OCI-LY7 (cell line): ENCODE measurements at regions not wholly inside any gene's neighbourhood (a gene's known extent, or its start where the extent isn't known, plus 50 kb on each side); places are given as distances from the start of the nearest gene placed in this dataset.

Source experiments
- BruUV-seq: library from RNA; stranded (reverse); fragments of 400-500 nt; replicated peaks from 2 replicates; lab custom pipeline; 2021; lab: Mats Ljungman, UMichigan
- CTCF ChIA-PET: fragments of 300-600 bp; sonication (Branson Sonifier 250); formaldehyde crosslinking; loops from one replicate; lab custom pipeline; 2022; ENCODE audit warnings: antibody characterized with exemption; ENCODE audit not compliant: unreplicated experiment; lab: Charles Lee
- POLR2A ChIA-PET: fragments of 300-600 bp; sonication (Branson Sonifier 250); formaldehyde crosslinking; loops from one replicate; lab custom pipeline; 2022; ENCODE audit warnings: antibody characterized with exemption; lab: Charles Lee
- DNase-seq: peaks from one replicate; pipeline ENCODE4 v3.0.0-alpha.2; 2015; ENCODE audit warnings: low spot score
- H2AFZ ChIP-seq: fragments of 200-600 bp; sonication (generic), shearing (Covaris generic); 2 replicates; pipeline ENCODE4 v1.6.1; 2014; ENCODE audit warnings: mild to moderate bottlenecking, antibody characterized with exemption, low read length, moderate library complexity
- H3K27ac ChIP-seq: fragments of 200-600 bp; sonication (generic); 2 replicates; pipeline ENCODE4 v1.5.1; 2014; ENCODE audit warnings: mixed run types, low read depth, mild to moderate bottlenecking, moderate library complexity, low read length, inconsistent platforms; ENCODE audit not compliant: poor library complexity, severe bottlenecking
- H3K36me3 ChIP-seq: fragments of 200-600 bp; sonication (generic); 2 replicates; pipeline ENCODE4 v1.6.1; 2014; ENCODE audit warnings: mild to moderate bottlenecking, antibody characterized with exemption, low read length, moderate library complexity, mixed read lengths; ENCODE audit not compliant: insufficient read depth
- H3K4me1 ChIP-seq: fragments of 200-600 bp; sonication (generic); 2 replicates; pipeline ENCODE4 v1.5.1; 2014; ENCODE audit warnings: mild to moderate bottlenecking, low read length; ENCODE audit not compliant: insufficient read depth, poor library complexity, severe bottlenecking
- H3K4me2 ChIP-seq: fragments of 200-600 bp; sonication (generic); 2 replicates; pipeline ENCODE4 v1.6.1; 2014; ENCODE audit warnings: mild to moderate bottlenecking, low read length
- H3K4me3 ChIP-seq: fragments of 200-600 bp; sonication (generic); 2 replicates; pipeline ENCODE4 v1.5.1; 2014; ENCODE audit warnings: mild to moderate bottlenecking, low read depth, low read length; ENCODE audit not compliant: poor library complexity, severe bottlenecking
- H3K79me2 ChIP-seq: fragments of 200-600 bp; sonication (generic); 2 replicates; pipeline ENCODE4 v1.6.1; 2016; ENCODE audit warnings: low read depth, mild to moderate bottlenecking, low read length, moderate library complexity, mixed read lengths; ENCODE audit not compliant: insufficient read depth
- H3K9me2 ChIP-seq: fragments of 200-600 bp; sonication (generic); 2 replicates; pipeline ENCODE4 v1.6.1; 2016; ENCODE audit warnings: mild to moderate bottlenecking, low read length, mixed read lengths; ENCODE audit not compliant: insufficient read depth
- H3K9me3 ChIP-seq: fragments of 200-600 bp; sonication (generic); 2 replicates; pipeline ENCODE4 v1.6.1; 2014; ENCODE audit warnings: mild to moderate bottlenecking, mixed run types, low read length, mixed read lengths
- H4K20me1 ChIP-seq: fragments of 200-600 bp; sonication (generic); 2 replicates; pipeline ENCODE4 v1.6.1; 2014; ENCODE audit warnings: mild to moderate bottlenecking, antibody characterized with exemption, low read length, moderate library complexity, mixed read lengths; ENCODE audit not compliant: insufficient read depth
- EZH2phosphoT487 ChIP-seq: fragments of 200-600 bp; sonication (generic); IDR thresholded peaks from 2 replicates; pipeline ENCODE4 v1.6.1; 2018; ENCODE audit warnings: low read depth, borderline replicate concordance, mild to moderate bottlenecking, mixed run types, antibody characterized with exemption, low read length, moderate library complexity, mixed read lengths
- intact Hi-C: fragments of 100-400 bp; cut with micrococcal nuclease; formaldehyde crosslinking; loops from one replicate; pipeline ENCODE4 v1.10.0; 2022; ENCODE audit not compliant: unreplicated experiment
- TF ChIP-seq, protein P1 (sequence below): fragments of 200-600 bp; sonication (generic); conservative IDR thresholded peaks from 2 replicates; pipeline ENCODE4 v1.5.1; 2014; ENCODE audit warnings: mild to moderate bottlenecking, antibody characterized with exemption, low read length, moderate library complexity, mixed read lengths

GRCh38 chr7:11239316-11239715 is 265.6 kb downstream of the PHF14 start:
- H4K20me1 ChIP-seq, result no peaks in the 10 kb centered on the region
- no peaks in the 10 kb centered on the region for H3K9me2 ChIP-seq
- no peak overlapping the region for H3K27ac ChIP-seq
- BruUV-seq, result no TSS peak
- no peak overlapping the region for H2AFZ ChIP-seq
- no peak overlapping the region for H3K4me2 ChIP-seq
- no peaks in the 10 kb centered on the region for H3K36me3 ChIP-seq
- POLR2A ChIA-PET, result interaction anchor here (1.0 to 1.3 kb wide), 2 partner anchors 18 to 112 kb away, joined by 3 to 6 read pairs; no protein-coding TSS in a partner anchor
- H3K9me3 ChIP-seq, result no peaks in the 10 kb centered on the region
- H3K4me1 ChIP-seq, result no peaks in the 10 kb centered on the region
- TF ChIP-seq EZH2phosphoT487, result no peak
- TF ChIP-seq, protein P1, sequence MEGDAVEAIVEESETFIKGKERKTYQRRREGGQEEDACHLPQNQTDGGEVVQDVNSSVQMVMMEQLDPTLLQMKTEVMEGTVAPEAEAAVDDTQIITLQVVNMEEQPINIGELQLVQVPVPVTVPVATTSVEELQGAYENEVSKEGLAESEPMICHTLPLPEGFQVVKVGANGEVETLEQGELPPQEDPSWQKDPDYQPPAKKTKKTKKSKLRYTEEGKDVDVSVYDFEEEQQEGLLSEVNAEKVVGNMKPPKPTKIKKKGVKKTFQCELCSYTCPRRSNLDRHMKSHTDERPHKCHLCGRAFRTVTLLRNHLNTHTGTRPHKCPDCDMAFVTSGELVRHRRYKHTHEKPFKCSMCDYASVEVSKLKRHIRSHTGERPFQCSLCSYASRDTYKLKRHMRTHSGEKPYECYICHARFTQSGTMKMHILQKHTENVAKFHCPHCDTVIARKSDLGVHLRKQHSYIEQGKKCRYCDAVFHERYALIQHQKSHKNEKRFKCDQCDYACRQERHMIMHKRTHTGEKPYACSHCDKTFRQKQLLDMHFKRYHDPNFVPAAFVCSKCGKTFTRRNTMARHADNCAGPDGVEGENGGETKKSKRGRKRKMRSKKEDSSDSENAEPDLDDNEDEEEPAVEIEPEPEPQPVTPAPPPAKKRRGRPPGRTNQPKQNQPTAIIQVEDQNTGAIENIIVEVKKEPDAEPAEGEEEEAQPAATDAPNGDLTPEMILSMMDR, result no peak
- H3K79me2 ChIP-seq, result no peaks in the 10 kb centered on the region
- CTCF ChIA-PET, result no interaction called here
- DNase-seq, result no peak
- intact Hi-C loops, result no loop called here
- no peak overlapping the region for H3K4me3 ChIP-seq

DNA sequence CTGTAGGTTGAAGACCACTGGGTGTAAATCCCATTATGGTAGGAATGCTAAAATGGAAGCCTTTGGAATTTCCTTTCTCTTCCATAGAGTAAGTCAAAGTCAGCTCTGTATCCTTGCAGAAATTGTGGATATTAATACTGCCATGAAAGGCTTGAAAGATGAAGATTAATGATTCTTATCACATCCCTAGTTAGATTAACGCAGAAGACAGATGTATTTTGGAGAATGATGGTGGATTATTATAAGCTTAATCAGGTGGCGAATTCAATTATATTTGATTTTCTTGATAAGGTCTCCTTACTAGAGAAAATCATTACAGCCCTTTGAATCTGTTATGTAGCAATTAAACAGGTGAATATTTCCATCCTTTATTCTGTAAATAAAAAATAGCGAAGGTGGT is 270.1 kb downstream of the PHF14 start:
- POLR2A ChIA-PET, result interaction anchor here (0.7 to 1.4 kb wide), 2 partner anchors 12 to 673 kb away, joined by 3 read pairs; no protein-coding TSS in a partner anchor
- BruUV-seq, result no TSS peak

DNA sequence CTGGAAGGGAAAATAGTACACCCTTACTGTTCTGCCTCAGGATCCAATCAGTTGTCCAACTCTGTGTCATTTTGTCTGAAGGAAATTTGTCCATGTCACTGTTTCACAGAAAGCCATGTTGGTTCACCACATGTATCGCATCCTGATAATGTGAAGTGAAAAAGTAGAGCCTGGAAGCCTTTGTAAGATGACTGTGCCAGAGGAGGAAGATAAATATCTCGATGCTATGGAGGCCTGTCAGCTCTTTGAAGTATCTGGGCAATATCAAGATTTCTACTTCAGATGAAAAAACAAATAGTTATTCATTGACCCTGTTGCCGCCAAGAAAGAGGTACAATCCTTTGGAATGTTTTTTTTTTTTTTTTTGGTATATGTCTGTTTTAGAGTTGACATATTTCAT is 270.5 kb downstream of the PHF14 start:
- BruUV-seq, result no TSS peak
- no peaks in the 10 kb centered on the region for H3K79me2 ChIP-seq
- H3K4me1 ChIP-seq, result no peaks in the 10 kb centered on the region
- no peaks in the 10 kb centered on the region for H3K9me2 ChIP-seq
- H4K20me1 ChIP-seq, result no peaks in the 10 kb centered on the region
- H3K36me3 ChIP-seq, result no peaks in the 10 kb centered on the region
- intact Hi-C loops, result no loop called here
- no peak for TF ChIP-seq EZH2phosphoT487
- TF ChIP-seq, protein P1, result no peak
- ChIA-PET CTCF (no interaction called here), POLR2A (interaction anchor here (0.7 to 1.4 kb wide), 2 partner anchors 11 to 672 kb away, joined by 3 read pairs; no protein-coding TSS in a partner anchor)
- H3K9me3 ChIP-seq, result no peaks in the 10 kb centered on the region
- H3K4me3 ChIP-seq, result no peak overlapping the region
- no peak overlapping the region for H3K4me2 ChIP-seq
- H3K27ac ChIP-seq, result no peak overlapping the region
- no peak overlapping the region for H2AFZ ChIP-seq
- DNase-seq, result no peak

More for the DNA sequence above, 270.1 kb downstream of the PHF14 start:
- Histone ChIP-seq H2AFZ (no peak overlapping the region), H3K36me3 (no peaks in the 10 kb centered on the region), H3K79me2 (no peaks in the 10 kb centered on the region), H4K20me1 (no peaks in the 10 kb centered on the region), H3K4me3 (no peak overlapping the region), H3K9me2 (no peaks in the 10 kb centered on the region), H3K4me1 (no peaks in the 10 kb centered on the region), H3K27ac (no peak overlapping the region), H3K9me3 (no peaks in the 10 kb centered on the region), H3K4me2 (no peak overlapping the region)
- intact Hi-C loops, result no loop called here
- CTCF ChIA-PET, result no interaction called here
- DNase-seq, result no peak
- no peak for TF ChIP-seq EZH2phosphoT487
- TF ChIP-seq, protein P1, result no peak
